AG08395 (cell line): ENCODE measurements at regions not wholly inside any gene's neighbourhood (a gene's known extent, or its start where the extent isn't known, plus 50 kb on each side); places are given as distances from the start of the nearest gene placed in this dataset.

Source experiments
- DNase-seq: peaks from one replicate; pipeline ENCODE4 v3.0.0; 2012; ENCODE audit warnings: mixed read lengths, low spot score

DNA sequence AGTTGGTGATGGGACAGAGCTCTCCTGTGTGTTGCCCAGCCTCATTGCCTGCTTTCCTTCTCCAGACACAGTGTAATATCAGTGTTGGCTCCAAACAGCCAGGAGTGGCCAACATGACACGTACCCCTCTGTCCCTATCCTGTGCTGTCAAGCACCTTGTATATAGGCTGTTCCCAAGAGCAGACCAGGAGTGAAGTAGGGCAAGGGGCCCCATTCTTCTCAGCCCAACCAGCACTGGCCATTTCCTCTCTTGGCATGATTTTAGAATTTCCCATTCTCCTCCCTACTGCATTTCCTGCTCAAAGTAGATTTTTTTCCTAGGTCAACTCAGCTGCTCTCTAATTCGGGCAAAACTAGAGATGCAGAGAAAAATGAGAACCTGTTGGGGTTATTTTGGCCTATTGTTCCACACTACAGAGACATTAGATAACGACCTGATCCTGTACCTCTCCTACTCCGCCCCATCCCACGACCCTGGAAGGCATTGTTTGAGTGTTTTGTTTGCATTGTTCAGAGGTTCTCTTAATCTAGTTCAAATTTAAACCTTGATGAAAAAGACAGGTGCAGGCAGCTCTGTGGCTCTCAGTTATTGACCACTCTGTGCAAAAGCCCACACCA, 95.6 kb downstream of the RASSF10 start:
- DNase-seq: no peak

DNA sequence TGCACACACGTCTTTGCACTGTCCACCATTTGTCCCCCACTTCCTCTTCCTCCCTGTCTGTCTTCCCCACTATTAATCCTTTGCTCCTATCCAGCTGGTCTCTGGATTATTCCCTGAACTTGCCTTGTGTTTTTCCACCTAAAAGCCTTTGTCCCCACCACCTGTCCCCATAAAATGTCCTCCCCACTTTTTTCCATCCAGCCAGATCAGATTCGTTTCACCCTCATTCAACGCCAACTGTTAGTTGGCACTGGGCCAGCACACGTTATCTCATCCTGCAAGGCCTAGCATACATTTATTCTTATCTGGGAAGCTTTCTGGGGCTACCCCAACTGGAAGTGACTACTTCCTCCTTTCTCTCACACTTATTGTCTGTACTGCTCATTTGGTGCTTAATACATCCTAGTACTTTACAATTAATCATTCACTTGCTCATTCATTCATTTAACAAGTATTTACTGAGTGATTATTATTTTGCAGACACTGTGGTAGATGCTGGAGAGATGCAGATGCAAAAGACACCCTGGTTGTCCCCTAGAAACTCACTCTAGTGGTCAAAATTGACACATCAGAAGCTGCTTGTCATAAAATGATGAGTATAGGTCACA, 96.2 kb downstream of the RASSF10 start:
- no peak for DNase-seq

DNA sequence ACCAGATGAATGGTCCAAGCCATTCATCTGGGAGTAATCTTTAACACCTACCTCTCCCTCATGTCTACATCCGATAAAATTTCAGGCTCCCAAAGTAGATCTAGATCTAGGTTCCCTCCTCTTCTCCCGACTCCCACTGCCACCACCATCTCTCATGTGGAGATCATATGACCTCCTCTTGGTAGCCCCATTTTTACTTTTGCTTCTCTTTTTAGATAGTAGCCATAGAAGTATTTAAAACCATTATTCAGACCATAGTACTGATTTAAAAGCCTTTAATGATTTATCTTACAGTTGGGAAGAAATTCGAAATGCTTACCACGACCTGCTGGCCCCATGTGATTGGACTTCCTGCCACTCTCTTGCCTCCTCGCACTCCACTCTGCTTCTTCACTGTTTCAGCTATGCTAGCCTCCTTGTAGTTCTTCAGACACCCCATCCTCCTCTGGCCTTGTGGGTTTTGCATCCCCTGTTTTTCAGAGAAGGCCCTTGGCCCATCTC, 98.5 kb downstream of the RASSF10 start:
- DNase-seq: no peak

DNA sequence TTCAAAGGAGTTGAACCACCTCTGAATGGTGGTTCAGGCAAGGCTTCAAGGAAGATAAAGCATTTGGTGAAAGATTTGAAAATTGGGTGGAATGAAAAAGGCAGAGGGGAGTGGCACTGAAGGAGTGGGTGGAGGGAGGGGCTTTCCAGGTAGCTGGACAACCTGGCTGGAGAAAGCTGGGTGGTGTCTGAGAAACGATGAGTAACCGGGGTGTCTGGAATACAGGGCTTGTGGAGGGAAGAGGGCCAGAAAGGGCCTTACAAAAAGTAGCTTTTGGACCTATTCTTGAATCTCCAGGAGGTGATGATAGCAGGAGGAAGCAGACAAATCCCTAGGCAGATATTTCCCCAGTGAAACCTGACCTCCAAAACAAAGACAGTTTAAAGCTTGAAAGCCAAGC, 99.3 kb downstream of the RASSF10 start:
- DNase-seq: no peak

DNA sequence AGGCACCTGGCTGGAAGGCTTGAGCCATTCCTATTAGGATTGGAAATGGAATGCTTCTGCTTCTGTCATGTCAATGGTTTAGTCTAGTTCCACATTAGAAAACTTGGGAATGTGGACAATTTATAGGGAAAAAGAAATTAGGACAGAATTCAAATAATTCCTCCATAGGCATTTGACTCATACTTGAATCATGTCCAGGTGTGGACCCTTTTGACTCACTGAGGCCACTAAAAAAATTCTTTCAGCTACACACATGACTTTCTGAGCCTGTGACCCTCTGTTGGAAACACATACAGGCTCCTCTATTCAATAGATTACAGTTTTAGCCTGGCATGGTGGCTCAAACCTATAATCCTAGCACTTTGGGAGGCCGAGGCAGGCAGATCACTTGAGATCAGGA, 100.5 kb downstream of the RASSF10 start:
- no peak for DNase-seq

DNA sequence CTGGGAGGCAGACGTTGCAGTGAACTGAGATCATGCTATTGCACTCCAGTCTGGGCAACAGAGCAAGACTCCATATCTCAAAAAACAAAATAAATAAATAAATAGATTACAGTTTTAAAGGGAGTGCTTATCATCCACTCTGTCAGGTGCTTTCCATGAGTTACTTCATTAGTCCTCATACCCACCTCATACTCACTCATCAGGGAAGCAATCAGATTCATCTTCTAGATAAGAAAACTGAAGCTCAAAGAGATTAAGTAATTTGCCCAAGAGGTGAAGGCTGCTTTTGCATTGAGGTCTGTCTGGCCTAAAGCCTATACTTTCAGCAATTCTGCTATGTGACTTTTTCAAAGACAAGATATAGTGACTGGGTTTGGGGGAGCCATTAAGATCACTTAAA, 101.0 kb downstream of the RASSF10 start:
- no peak for DNase-seq

DNA sequence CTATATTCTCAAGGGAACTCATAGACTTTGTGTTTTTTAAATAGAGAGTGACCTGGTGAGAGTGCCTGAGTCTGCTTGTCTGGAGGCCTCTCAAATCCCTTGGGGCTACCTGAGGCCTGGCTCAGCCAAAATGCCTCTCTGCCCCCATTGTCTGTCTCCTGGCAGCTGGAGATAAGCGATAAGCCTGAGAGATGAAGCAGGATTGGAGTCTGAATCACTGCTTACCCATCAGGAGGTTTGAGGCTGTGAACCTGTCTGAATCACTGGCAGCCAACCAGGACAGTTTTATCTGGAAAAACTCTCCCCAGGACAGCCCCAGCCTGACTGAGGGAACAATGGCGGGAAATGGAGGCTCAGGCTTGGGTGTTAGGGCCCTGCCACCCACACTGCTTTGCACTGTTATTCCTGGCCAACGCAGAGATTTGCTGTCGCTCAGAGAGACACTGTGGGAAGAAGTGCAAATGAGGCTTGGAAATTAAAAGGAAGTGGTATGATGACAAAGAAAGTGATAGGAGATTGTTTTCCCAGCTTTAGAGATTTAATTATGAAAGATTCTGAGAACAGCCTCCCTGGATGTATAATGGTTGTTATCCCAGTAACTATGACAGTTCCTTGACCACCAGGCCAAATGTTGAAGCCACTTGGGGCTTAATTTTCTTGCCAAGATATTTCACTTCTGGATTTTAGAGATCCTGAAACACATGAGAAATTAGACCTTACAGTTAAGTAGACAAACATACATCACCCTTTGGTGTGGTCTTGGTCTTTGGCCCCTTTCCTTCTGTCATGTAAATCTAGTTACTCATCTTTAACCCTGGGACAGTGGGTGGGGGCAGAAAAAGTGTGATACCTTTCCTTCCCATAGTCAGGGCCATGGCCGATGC, 102.1 kb downstream of the RASSF10 start:
- peak; percentile 11 for DNase-seq

DNA sequence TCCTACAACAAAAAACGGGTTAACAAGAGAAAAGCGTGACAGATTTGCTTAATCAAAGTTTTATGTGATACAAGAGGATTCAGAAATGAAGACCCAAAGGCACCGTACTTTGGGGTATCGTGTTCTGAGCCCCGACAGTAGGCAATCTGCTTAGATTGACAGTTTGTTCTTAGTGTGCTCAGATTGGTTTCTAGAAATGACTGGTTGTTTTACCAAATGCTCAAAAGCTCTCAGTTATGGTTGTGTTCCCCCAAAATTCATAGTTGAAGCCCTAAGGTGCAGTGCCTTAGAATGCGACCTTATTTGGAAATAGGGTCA, 102.7 kb downstream of the RASSF10 start:
- no peak for DNase-seq

DNA sequence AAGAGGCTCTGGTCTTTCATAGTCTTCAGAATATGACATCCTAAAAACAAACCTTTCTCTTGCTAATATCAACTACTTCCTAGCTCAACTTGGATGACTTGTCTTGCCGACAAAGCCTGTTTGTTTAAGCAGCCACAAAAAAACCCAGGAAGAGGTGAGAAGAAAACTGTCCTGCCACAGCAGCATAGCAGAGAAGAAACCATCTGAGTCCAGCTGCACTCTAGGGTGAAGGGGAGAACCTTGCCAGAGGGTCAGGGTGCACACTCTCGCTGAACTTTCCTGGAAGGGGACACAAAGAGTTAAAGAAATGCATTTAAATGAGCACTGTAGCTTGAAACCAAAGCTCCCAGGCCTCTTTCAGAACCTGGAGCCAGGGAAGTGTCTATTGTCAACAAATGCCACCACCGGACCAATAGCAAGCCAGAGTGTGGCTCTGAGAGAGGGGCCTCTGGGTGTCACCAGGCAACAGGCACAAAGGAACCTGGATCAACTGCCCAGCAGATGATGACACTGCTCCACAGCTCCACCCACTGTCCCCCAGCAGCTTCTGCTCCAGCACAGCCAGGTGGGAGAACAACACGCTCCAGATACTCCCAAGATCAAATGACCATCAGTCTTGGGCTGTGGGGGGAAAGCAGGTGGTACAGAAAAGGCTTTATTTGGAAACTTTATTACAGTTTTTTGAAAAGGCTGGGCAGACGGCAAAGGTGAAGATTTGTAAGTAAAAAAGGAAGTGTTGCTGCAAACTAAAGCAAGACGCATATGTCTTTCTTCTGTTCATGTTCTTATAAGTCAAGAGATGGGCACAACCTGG, 105.7 kb downstream of the RASSF10 start:
- DNase-seq: no peak

DNA sequence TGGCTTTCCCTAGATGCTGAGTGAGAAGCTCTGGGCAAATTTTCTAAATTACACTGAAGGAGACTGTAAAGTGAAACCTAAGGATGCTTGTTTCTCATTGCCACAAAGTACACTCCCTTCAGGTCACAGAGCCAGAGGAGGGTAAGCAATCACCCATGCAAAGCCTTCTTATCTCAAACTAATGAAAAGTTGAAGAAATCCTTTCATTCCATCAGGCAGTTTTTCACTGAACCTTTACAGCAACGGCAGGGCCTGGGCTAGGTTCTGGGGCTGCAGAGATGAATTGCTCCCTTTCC, 106.2 kb downstream of the RASSF10 start:
- DNase-seq: no peak

DNA sequence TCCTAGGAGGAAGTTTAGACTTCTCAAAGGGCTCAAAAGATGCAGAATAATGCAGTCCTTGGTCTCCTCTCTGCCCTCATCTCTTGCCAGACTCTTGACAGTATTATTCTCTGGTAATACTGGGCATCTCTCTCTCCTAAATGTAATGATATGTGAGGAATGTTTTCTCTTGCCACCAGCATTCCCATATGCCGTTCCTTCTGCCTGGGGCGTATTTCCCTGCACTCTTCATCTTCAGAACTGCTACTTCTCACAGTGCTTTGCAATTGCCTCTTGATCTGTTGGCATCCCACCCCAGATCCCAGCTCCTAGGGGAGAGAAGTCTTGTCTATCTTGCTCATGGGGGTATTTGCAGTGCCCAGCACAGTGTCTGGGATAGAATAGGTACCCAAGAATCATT, 107.4 kb downstream of the RASSF10 start:
- no peak for DNase-seq

DNA sequence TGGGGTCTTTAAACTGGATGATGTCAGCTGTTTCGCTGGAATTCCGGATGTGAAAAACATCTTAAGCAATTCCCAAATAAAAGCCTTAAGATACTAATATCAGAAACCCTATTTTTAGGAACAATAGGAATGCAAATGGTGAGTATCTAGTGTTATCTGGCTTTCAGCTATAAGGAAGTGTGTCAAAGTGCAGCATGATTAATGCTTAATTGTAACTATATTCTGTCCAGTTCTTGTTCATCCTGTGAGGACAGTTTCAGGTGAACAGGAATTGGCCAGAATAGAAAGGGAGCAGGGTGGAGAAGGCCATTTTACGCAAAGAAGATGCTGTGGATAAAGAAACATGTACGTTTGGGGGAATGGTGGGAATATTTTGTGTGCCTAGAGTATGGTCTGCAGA, 108.2 kb downstream of the RASSF10 start:
- no peak for DNase-seq

DNA sequence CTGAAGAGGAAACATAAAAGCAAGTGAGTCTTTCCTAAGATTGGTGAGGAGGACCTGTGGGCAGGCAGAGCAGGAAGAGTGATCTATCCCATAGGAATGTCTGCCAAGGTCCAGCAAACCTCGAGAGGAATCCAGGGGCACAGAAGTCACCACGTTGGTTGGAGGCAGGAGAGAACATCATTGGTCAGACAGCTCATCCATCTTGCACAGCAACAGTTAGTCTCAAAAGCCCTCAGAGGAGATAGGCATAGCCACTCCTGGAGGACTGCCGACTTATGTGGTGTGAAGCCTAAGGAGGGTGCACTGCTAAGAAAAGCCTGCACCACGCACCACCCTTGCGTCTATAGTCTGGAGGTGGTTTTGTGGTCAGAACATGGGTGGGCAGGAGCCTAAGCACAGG, 109.1 kb downstream of the RASSF10 start:
- peak; percentile 94 for DNase-seq

DNA sequence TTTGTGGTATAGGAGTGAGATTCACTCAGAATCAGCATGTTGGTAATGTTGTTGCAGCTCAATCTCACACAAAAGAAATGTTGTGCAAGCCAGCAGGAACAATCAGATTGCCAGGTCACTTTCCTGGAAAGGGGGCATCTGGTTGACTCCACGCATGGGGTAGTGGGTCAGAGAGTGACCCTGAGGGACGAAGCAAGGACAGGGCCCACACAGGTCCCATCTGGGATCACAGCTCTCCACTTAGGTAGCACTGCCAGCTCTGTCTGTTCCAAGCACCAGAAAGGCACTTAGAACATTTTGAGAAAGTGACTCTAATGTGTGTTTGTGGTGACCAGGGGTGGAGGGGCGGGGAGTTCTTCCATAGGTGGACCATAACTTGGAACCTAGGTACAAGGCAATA, 109.5 kb downstream of the RASSF10 start:
- DNase-seq: no peak

DNA sequence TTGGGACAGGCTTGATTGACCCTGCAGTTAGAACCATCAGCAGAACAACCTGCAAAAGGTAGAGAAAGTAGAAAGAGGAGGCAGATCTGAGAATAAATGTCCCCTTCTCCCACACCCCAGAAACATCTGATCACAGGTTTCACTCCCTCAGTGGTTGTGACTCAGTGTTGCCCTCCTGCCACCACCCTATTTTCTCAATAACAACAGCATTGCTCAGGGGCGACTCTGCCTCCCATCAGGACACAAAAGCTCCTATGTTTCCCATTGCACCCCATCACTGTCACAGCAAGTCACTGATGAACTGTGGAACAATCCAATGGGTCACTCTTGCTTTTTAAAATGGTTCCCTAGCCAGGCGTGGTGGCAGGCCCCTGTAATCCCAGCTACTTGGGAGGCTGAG, 110.2 kb downstream of the RASSF10 start:
- DNase-seq: no peak

DNA sequence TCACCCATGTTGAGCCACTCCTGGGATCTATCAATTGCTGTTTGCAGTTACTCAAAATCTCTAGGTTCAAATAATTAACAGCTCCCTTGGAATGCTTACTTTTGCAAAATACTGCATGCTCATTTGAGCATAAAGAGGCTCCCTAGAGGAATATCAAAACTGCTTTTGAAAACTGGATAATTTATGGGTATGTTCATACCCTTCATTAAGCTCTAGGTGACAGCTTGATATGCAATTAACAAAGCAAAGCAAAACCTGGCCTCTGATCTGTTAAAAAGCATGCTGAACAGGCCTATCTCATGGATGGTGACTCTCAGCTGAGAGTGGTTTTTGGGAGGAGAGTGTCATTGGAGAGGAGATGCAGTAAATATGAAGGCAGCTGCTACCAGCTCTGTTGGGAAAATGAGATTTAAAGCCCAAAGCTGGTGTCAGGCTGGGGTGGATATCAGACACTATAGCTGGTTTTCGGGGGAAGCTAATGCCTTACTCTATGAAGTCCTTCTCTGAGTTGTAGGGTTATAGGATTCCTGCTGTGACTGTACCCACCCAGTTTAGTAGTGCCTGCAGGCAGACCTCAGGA, 110.9 kb downstream of the RASSF10 start:
- DNase-seq: no peak

DNA sequence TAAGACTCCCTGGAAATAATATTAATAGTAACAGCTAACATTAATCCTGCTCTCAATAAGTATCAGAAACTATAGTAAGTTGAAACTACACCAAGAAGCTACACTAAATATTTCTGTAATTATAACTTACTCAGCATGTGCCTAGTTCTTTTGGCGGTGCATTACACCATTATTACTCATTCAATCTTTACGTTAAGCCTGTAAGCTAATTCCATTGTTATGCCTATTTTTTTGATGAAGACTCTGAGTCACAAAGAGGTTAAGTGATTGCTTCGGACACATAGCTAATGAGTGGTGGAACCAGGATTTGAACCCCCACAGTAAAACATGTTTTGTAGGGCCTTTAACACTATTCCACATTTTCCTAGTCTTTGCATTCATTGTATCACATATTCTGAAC, 111.6 kb downstream of the RASSF10 start:
- peak; percentile 26 for DNase-seq

DNA sequence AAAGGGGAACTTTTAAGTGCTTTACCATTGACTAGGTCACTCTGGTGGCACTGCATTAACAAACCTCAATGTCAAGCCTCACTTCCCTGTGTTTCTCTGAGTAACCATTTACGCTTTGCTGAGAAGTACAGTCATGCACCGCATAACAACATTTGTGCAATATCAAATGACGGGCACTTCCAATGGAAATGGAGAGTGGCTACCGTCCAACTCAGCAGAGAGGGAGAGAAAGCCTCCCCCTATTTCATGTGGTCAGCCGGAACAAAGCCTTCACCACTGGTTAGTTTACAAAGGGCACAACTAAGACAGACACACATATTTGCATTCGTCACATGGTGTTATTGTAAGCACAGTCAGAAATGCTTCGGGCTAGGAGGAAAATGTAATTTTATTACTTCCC, 117.3 kb downstream of the RASSF10 start:
- DNase-seq: no peak

DNA sequence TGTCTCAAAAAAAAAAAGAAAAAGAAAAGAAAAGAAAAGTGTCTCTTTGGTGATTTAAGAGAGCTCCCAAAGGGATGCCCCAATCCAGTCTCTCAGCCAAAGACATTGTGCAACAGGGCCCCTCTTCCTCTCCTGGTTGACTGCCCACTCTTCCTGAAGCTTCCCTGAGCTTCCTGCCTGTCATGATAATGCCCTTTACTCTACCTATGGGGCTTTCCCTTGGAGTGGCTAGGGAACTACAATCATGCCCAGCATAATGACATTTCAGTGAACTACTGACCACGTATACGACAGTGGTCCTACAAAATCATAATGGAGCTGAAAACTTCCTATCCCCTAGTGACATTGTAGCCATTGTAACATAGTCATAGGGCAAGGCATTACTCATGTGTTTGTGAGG, 118.0 kb downstream of the RASSF10 start:
- DNase-seq: no peak

DNA sequence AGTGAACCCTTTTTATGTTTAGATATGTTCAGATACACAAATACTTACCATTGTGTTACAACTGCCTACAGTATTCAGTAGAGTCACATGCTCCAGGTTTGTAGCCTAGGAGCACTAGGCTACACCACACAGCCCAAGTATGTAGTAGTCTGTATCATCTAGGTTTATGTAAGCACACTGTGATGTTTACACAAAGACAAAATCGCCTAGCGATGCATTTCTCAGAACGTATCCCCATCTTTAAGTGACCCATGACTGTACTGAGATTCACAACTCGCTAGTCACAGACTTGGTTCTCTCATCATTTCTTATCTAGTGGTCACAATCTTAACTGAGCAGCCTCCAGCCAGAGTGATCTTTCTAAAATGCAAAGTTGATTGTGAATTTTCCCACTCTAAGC, 119.2 kb downstream of the RASSF10 start:
- DNase-seq: no peak

DNA sequence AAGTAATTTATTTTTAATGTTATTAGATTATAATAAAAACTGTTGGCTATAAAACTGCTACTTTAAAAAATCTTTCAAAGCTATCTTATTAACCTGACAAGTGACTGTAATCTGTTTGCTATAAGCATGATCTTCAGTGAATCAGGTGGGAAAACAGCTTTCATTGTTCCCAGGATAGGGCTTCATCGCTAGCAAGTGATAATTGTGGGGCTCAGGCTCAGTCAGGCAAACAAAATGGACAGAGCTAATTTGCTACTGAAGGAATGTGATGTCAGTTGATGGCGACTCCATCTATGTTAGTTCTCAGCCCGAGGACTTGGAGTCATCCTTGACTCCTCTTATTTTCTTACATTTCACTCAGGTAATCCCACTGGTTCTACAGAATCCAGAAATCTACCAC, 125.0 kb downstream of the RASSF10 start:
- no peak for DNase-seq

DNA sequence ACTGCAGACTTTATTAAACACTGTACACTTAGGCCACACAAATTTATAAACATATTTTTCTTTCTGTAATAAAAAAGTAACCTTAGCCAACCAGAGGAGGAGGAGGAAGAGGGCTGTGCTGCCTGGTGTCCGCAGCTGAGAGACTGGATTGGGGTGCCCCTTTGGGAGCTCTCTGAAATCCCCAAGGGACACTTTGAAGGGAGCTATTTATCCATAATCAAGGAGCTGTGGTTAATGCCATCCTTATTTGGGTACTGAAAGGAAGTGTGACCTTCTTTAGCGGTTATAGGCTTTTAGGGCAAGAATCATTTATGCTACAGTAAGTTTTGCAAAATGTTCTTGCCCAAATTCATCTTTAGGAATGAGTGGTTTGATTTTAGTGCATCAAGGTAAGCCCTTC, 125.8 kb downstream of the RASSF10 start:
- DNase-seq: no peak
